ENCODE measurements at regions not wholly inside any gene's neighbourhood (a gene's known extent, or its start where the extent isn't known, plus 50 kb on each side); places are given as distances from the start of the nearest gene placed in this dataset.
"Not testable (repeated sequence)": the region's sequence is repeated elsewhere in the genome, so short reads cannot be mapped to it uniquely, and the experiment has no call there.

DNA sequence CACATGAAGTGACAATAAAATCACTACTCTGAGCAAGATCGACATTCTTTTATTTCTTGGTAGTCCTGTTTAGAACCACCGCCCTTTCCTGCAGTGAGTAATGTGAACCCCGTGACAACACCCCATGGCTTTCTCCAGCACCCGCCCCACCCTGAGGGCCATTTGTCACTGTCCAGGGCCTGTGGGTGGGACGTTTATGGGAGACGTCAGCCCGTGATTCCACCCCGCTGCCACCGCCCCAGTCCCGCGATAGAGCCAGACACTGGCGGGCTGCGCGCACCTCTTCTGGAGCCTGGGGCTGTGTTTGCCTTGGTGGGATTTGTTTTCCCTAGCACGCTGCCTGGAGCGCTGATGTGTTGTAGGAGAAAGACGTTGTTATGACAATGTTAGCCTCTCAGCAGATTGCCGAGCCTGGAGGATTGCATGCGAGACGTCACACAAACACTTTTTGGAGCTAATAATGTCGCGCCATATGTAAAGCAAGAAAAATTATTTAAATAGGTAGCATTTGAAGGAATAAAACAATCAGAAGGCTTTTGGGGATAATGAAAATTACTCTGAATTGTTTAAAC, 263.7 kb downstream of the TEX29 start:
- ATAC-seq (replicated peaks; ENCODE audit: extremely low read depth, poor library complexity, severe bottlenecking): no peak
- Mint-ChIP-seq H3K27me3 (peaks cover 11% of the 10 kb centered on the region), H3K4me1 (no peaks in the 10 kb centered on the region), H3K4me3 (no peak overlapping the region), H3K36me3 (ENCODE audit: insufficient read depth) (peaks cover under 1% of the 10 kb centered on the region), H3K27ac (ENCODE audit: low read depth) (no peak overlapping the region), H3K9me3 (peaks cover 5% of the 10 kb centered on the region)
- no peak for DNase-seq (ENCODE audit: low spot score in 2 of 2)

DNA sequence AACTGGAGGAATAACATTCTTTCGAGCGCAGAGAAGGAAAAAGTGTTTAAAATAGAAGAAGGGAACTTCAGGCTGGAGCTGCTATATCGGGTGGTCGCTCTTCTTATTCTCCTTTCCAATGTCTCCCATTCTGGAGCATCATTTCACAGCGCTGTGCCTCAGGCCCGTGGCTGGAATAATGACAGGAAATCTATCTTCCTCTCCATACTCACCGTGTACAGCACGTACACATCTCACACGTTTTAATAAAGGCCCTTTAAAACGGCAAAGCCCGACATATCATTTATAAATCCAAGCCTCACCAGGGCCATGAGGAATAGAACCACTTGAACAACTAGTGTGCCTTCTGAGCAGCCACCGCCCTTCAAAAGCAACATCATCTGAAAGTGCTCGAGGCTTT, 264.4 kb downstream of the TEX29 start:
- no peaks in the 10 kb centered on the region for H3K4me1 Mint-ChIP-seq
- H3K36me3 Mint-ChIP-seq (ENCODE audit: insufficient read depth): no peaks in the 10 kb centered on the region
- DNase-seq (ENCODE audit: low spot score in 2 of 2) (no peak), ATAC-seq (replicated peaks; ENCODE audit: extremely low read depth, poor library complexity, severe bottlenecking) (no peak)
- H3K4me3 Mint-ChIP-seq: no peak overlapping the region
- H3K27ac Mint-ChIP-seq (ENCODE audit: low read depth): no peak overlapping the region
- H3K9me3 Mint-ChIP-seq: peaks cover 7% of the 10 kb centered on the region
- H3K27me3 Mint-ChIP-seq: peaks cover 11% of the 10 kb centered on the region

DNA sequence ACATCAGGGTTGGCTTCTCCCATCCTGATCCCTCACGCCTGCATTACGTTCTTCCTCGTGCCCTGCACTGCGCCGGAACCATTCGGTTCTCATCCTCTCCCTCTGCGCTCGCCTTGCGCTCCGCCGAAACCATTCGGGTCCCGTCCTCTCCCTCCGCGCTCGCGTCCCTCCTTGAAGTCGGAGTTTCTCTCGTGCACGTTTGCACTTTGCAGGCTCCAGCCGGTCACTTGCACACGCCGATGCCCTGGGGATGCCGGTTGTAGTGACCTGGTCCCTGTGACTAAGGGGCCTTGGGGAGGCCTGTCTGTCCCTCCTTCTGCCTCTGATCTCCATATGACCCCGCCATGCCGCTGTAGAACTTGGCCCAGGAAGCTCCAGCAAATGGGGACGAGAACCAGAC, 265.8 kb downstream of the TEX29 start:
- no peak for DNase-seq (ENCODE audit: low spot score in 2 of 2)
- ATAC-seq (replicated peaks; ENCODE audit: extremely low read depth, poor library complexity, severe bottlenecking): no peak
- Mint-ChIP-seq H3K27ac (ENCODE audit: low read depth) (no peak overlapping the region), H3K4me1 (no peaks in the 10 kb centered on the region), H3K4me3 (no peak overlapping the region), H3K27me3 (peaks cover 11% of the 10 kb centered on the region), H3K9me3 (peaks cover 17% of the 10 kb centered on the region), H3K36me3 (ENCODE audit: insufficient read depth) (no peaks in the 10 kb centered on the region)

GRCh38 chr13:111587249-111587648, 266.8 kb downstream of the TEX29 start:
- DNase-seq (ENCODE audit: low spot score in 2 of 2) (no peak), ATAC-seq (replicated peaks; ENCODE audit: extremely low read depth, poor library complexity, severe bottlenecking) (no peak)
- Mint-ChIP-seq H3K9me3 (peaks cover 13% of the 10 kb centered on the region), H3K4me3 (no peak overlapping the region), H3K27ac (ENCODE audit: low read depth) (no peak overlapping the region), H3K36me3 (ENCODE audit: insufficient read depth) (no peaks in the 10 kb centered on the region), H3K27me3 (peaks cover 11% of the 10 kb centered on the region), H3K4me1 (no peaks in the 10 kb centered on the region)

DNA sequence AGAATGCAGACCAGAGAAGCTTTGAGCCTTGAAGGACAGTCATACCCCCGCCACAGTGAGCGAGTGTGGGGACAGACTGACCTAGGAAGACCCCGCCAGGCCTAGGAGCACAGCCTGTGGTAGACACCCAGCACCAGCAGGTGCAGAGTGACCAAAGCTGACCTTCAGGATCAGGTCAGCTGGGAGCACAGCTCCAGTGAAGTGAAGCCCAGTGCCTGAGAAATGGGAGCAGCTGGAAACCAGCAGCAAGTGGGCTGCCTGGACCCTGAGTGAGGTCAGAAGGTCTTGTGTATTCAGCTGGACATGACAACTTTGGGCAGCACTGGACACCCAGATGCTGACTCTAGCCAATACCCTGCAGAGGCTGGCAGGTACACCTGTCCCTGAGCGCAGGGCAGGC, 268.9 kb downstream of the TEX29 start:
- Mint-ChIP-seq H3K36me3 (ENCODE audit: insufficient read depth) (no peaks in the 10 kb centered on the region), H3K4me3 (no peak overlapping the region), H3K27me3 (no peaks in the 10 kb centered on the region), H3K9me3 (peaks cover 13% of the 10 kb centered on the region), H3K4me1 (no peaks in the 10 kb centered on the region), H3K27ac (ENCODE audit: low read depth) (no peak overlapping the region)
- ATAC-seq (replicated peaks; ENCODE audit: extremely low read depth, poor library complexity, severe bottlenecking) (no peak), DNase-seq (ENCODE audit: low spot score in 2 of 2) (no peak)

GRCh38 chr13:111589992-111590391, 269.6 kb downstream of the TEX29 start:
- peaks cover 13% of the 10 kb centered on the region for H3K9me3 Mint-ChIP-seq
- no peaks in the 10 kb centered on the region for H3K4me1 Mint-ChIP-seq
- H3K27ac Mint-ChIP-seq (ENCODE audit: low read depth): no peak overlapping the region
- no peaks in the 10 kb centered on the region for H3K36me3 Mint-ChIP-seq (ENCODE audit: insufficient read depth)
- ATAC-seq (replicated peaks; ENCODE audit: extremely low read depth, poor library complexity, severe bottlenecking) (no peak), DNase-seq (ENCODE audit: low spot score in 2 of 2) (no peak)
- H3K27me3 Mint-ChIP-seq: no peaks in the 10 kb centered on the region
- no peak overlapping the region for H3K4me3 Mint-ChIP-seq

DNA sequence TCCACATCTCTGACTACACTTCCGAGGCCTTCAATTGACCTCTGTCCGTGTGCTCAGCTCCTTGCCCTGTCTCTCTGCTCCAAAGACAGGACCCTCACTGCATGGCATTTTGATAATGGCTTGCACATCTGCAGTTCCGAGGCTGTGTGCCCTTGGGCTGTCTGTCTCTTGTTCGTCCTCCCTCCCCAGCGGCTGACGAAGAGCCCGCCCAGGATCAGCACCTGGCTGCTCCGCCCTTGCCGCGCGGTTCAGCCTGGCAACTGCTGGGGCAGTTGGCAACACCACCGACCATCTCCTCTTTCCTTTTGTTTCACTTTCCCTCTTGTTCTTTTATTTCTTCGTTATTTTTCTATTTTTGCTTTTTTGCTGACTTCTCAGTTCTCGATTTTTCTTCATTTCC, 270.4 kb downstream of the TEX29 start:
- Mint-ChIP-seq H3K4me1 (no peaks in the 10 kb centered on the region), H3K9me3 (peaks cover 17% of the 10 kb centered on the region), H3K27ac (ENCODE audit: low read depth) (no peak overlapping the region), H3K36me3 (ENCODE audit: insufficient read depth) (no peaks in the 10 kb centered on the region), H3K4me3 (no peak overlapping the region), H3K27me3 (no peaks in the 10 kb centered on the region)
- no peak for ATAC-seq (replicated peaks; ENCODE audit: extremely low read depth, poor library complexity, severe bottlenecking)
- DNase-seq (ENCODE audit: low spot score in 2 of 2): no peak

DNA sequence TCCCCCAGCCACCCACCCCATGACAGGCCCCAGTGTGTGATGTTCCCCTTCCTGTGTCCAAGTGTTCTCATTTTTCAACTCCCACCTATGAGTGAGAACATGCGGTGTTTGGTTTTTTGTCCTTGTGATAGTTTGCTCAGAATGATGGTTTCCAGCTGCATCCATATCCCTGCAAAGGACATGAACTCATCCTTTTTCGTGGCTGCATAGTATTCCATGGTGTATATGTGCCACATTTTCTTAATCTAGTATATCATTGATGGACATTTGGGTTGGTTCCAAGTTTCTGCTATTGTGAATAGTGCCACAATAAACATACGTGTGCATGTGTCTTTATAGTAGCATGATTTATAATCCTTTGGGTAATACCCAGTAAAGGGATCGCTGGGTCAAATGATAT, 273.0 kb downstream of the TEX29 start:
- H3K27ac Mint-ChIP-seq (ENCODE audit: low read depth); H3K4me1 Mint-ChIP-seq; DNase-seq (ENCODE audit: low spot score in 2 of 2); H3K36me3 Mint-ChIP-seq (ENCODE audit: insufficient read depth); H3K4me3 Mint-ChIP-seq; ATAC-seq (replicated peaks; ENCODE audit: extremely low read depth, poor library complexity, severe bottlenecking); H3K27me3 Mint-ChIP-seq: not testable (repeated sequence)
- peaks cover 19% of the 10 kb centered on the region for H3K9me3 Mint-ChIP-seq

- Mint-ChIP-seq H3K4me1 (no peaks in the 10 kb centered on the region), H3K27me3 (peaks cover 12% of the 10 kb centered on the region), H3K9me3 (peaks cover 19% of the 10 kb centered on the region), H3K4me3 (no peak overlapping the region), H3K27ac (ENCODE audit: low read depth) (no peak overlapping the region), H3K36me3 (ENCODE audit: insufficient read depth) (no peaks in the 10 kb centered on the region)
- ATAC-seq (replicated peaks; ENCODE audit: extremely low read depth, poor library complexity, severe bottlenecking) (no peak), DNase-seq (ENCODE audit: low spot score in 2 of 2) (no peak)
These were observed 274.2 kb downstream of the TEX29 start for GRCh38 chr13:111594606-111595005.

DNA sequence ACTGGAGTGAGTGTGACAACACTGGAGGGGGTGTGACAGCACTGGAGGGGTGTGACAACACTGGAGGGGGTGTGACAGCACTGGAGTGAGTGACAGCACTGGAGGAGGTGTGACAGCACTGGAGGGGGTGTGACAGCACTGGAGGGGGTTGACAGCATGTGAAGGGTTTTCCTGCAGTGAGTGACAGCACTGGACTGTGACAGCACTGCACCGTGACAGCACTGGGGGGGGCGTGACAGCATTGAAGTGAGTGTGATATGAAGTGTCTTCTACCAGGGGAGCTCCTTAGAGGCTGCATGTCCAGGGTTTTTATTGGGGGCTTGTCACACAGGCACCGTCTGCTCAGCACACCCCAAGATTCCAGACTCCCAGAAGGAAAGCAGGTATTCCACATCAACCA, 274.8 kb downstream of the TEX29 start:
- Mint-ChIP-seq H3K4me1 (no peaks in the 10 kb centered on the region), H3K36me3 (ENCODE audit: insufficient read depth) (no peaks in the 10 kb centered on the region), H3K4me3 (no peak overlapping the region), H3K9me3 (peaks cover 13% of the 10 kb centered on the region), H3K27me3 (peaks cover 19% of the 10 kb centered on the region), H3K27ac (ENCODE audit: low read depth) (no peak overlapping the region)
- ATAC-seq (replicated peaks; ENCODE audit: extremely low read depth, poor library complexity, severe bottlenecking) (no peak), DNase-seq (ENCODE audit: low spot score in 2 of 2) (no peak)

DNA sequence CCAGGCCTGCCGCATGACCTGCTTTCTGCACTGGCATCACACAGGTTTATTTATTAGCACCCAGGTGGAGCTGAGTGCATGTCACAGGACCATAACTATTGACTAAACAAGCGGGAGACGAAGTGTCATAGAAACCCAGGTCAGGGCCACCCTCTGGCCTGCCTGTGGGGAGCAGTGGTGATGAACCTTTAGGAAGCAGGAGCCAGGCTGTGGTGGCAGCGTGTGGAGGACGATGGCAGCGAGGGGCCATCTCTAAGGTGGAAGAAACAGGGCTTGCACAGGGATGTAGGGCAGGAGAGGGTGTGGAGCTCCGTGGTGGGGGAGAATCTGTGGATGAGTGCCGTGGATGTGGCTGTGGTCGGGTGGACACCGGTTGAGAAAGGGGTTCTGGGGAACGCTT, 275.3 kb downstream of the TEX29 start:
- Mint-ChIP-seq H3K27ac (ENCODE audit: low read depth) (no peak overlapping the region), H3K4me1 (no peaks in the 10 kb centered on the region), H3K36me3 (ENCODE audit: insufficient read depth) (no peaks in the 10 kb centered on the region), H3K9me3 (peaks cover 11% of the 10 kb centered on the region), H3K27me3 (peaks cover 20% of the 10 kb centered on the region), H3K4me3 (no peak overlapping the region)
- DNase-seq (ENCODE audit: low spot score in 2 of 2): no peak
- no peak for ATAC-seq (replicated peaks; ENCODE audit: extremely low read depth, poor library complexity, severe bottlenecking)

GRCh38 chr13:111597191-111597611, 276.8 kb downstream of the TEX29 start:
- DNase-seq (ENCODE audit: low spot score in 2 of 2) (no peak), ATAC-seq (replicated peaks; ENCODE audit: extremely low read depth, poor library complexity, severe bottlenecking) (no peak)
- Mint-ChIP-seq H3K9me3 (peaks cover 6% of the 10 kb centered on the region), H3K27me3 (peaks cover 20% of the 10 kb centered on the region), H3K36me3 (ENCODE audit: insufficient read depth) (no peaks in the 10 kb centered on the region), H3K27ac (ENCODE audit: low read depth) (no peak overlapping the region), H3K4me1 (no peaks in the 10 kb centered on the region), H3K4me3 (no peak overlapping the region)

GRCh38 chr13:111597618-111598017, 277.2 kb downstream of the TEX29 start:
- no peak overlapping the region for H3K4me3 Mint-ChIP-seq
- DNase-seq (ENCODE audit: low spot score in 2 of 2) (no peak), ATAC-seq (replicated peaks; ENCODE audit: extremely low read depth, poor library complexity, severe bottlenecking) (no peak)
- peaks cover 6% of the 10 kb centered on the region for H3K9me3 Mint-ChIP-seq
- H3K27me3 Mint-ChIP-seq: peaks cover 20% of the 10 kb centered on the region
- H3K27ac Mint-ChIP-seq (ENCODE audit: low read depth): no peak overlapping the region
- H3K36me3 Mint-ChIP-seq (ENCODE audit: insufficient read depth): no peaks in the 10 kb centered on the region
- H3K4me1 Mint-ChIP-seq: no peaks in the 10 kb centered on the region

DNA sequence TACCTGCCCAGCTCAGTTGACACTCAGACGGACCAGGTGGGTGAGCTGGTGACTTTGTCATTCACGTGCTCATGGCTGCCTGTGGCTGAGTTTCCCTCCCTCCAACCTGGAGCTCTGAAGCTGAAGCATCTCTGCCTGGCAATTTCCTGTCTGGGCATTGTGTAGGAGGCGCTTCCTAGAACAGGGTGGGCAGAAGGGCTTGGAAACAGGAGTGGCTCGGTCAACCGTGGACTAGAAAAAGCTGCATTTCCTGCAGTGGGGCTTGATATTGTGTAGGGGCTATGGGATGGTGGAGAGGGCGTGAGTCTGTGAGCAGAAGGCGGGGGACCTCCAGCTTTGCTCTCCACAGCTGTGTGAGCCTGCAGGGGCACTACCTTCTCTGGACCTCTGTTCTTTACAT, 278.3 kb downstream of the TEX29 start:
- Mint-ChIP-seq H3K36me3 (ENCODE audit: insufficient read depth) (no peaks in the 10 kb centered on the region), H3K27me3 (peaks cover 20% of the 10 kb centered on the region), H3K27ac (ENCODE audit: low read depth) (no peak overlapping the region), H3K9me3 (peaks cover 6% of the 10 kb centered on the region), H3K4me1 (no peaks in the 10 kb centered on the region), H3K4me3 (no peak overlapping the region)
- no peak for DNase-seq (ENCODE audit: low spot score in 2 of 2)
- ATAC-seq (replicated peaks; ENCODE audit: extremely low read depth, poor library complexity, severe bottlenecking): no peak

Data from central memory CD8-positive, alpha-beta T cell (primary cell).